Common myeloid progenitor, CD34-positive (primary cell): ENCODE measurements at regions not wholly inside any gene's neighbourhood (a gene's known extent, or its start where the extent isn't known, plus 50 kb on each side); places are given as distances from the start of the nearest gene placed in this dataset.

Experiments used
- CTCF ChIA-PET: fragments of 350-600 bp; sonication (Branson Sonifier 250); formaldehyde crosslinking; loops from one replicate; lab custom pipeline; 2021; ENCODE audit warnings: antibody characterized with exemption; lab: Charles Lee
- POLR2A ChIA-PET: fragments of 350-600 bp; sonication (Branson Sonifier 250); formaldehyde crosslinking; loops from one replicate; lab custom pipeline; 2021; ENCODE audit warnings: antibody characterized with exemption; lab: Charles Lee
- DNase-seq, 3 donors: peaks; one replicate each; pipeline versions ENCODE4 v3.0.0 to v3.0.0-alpha.2; 2013
- H3K27ac ChIP-seq, 2 experiments: 1 replicate in 1 of 2; 2 replicates in 1 of 2; pipeline ENCODE4 v1.7.0; 2013; ENCODE audit warnings: inconsistent platforms in 2 of 2, low read length in 2 of 2, mild to moderate bottlenecking in 2 of 2, low read depth in 1 of 2, moderate library complexity in 1 of 2; ENCODE audit not compliant: severe bottlenecking in 2 of 2, insufficient read depth in 1 of 2, poor library complexity in 1 of 2
- H3K27me3 ChIP-seq, 5 experiments: replicated peaks in 2 of 5; 1 replicate in 3 of 5; 2 replicates in 2 of 5; pipeline versions ENCODE4 v1.6.1 to v1.7.0; 2013; ENCODE audit warnings: low read length in 4 of 5, mild to moderate bottlenecking in 2 of 5, moderate library complexity in 2 of 5, inconsistent platforms in 1 of 5; ENCODE audit not compliant: insufficient read depth in 5 of 5, control insufficient read depth in 4 of 5
- H3K36me3 ChIP-seq, 4 experiments: 1 replicate in 2 of 4; 2 replicates in 2 of 4; pipeline versions ENCODE4 v1.6.1 to v1.7.0; 2013; ENCODE audit warnings: low read length in 3 of 4, control low read depth in 1 of 4, mild to moderate bottlenecking in 1 of 4; ENCODE audit not compliant: control insufficient read depth in 4 of 4, insufficient read depth in 4 of 4
- H3K4me1 ChIP-seq, 4 experiments: 1 replicate in 3 of 4; 2 replicates in 1 of 4; pipeline versions ENCODE4 v1.6.1 to v1.7.1; 2013; ENCODE audit warnings: low read length in 3 of 4, mild to moderate bottlenecking in 3 of 4, control low read depth in 1 of 4, inconsistent platforms in 1 of 4, moderate library complexity in 1 of 4; ENCODE audit not compliant: control insufficient read depth in 4 of 4, insufficient read depth in 4 of 4; ENCODE audit errors: control extremely low read depth in 1 of 4
- H3K4me3 ChIP-seq, 7 experiments: 1 replicate in 4 of 7; 2 replicates in 3 of 7; pipeline versions ENCODE4 v1.5.1 to v1.7.0; 2013; ENCODE audit warnings: mild to moderate bottlenecking in 7 of 7, low read length in 6 of 7, moderate library complexity in 6 of 7, inconsistent platforms in 2 of 7, low read depth in 2 of 7, control low read depth in 1 of 7; ENCODE audit not compliant: insufficient read depth in 4 of 7, control insufficient read depth in 1 of 7; ENCODE audit errors: extremely low read depth in 1 of 7
- H3K9me3 ChIP-seq, 5 experiments: 1 replicate in 4 of 5; 2 replicates in 1 of 5; pipeline versions ENCODE4 v1.6.1 to v1.7.1; 2013; ENCODE audit warnings: low read length in 4 of 5, mild to moderate bottlenecking in 2 of 5, inconsistent platforms in 1 of 5, low read depth in 1 of 5, moderate library complexity in 1 of 5; ENCODE audit not compliant: control insufficient read depth in 4 of 5, insufficient read depth in 2 of 5; ENCODE audit errors: control extremely low read depth in 1 of 5
- WGBS: methylation state at CpG from one replicate; pipeline ENCODE4 v1.1.5; 2013; ENCODE audit not compliant: insufficient coverage; 5-methylcytosine and 5-hydroxymethylcytosine counted together

- POLR2A ChIA-PET = no interaction called here
- CTCF ChIA-PET = no interaction called here
These were observed 343.2 kb upstream of the TMTC1 start for GRCh38 chr12:30126944-30127343.

GRCh38 chr12:30120522-30120921 lies 336.8 kb upstream of the TMTC1 start:
- CTCF ChIA-PET = no interaction called here
- Histone ChIP-seq H3K27me3 (no peaks in the 10 kb centered on the region), H3K9me3 (peaks cover 0 to 6% (median 1%) of the 10 kb centered on the region in 5 experiments), H3K27ac (no peak overlapping the region), H3K4me1 (no peaks in the 10 kb centered on the region), H3K36me3 (no peaks in the 10 kb centered on the region), H3K4me3 (no peak overlapping the region)
- POLR2A ChIA-PET = no interaction called here
- 40% methylated on average over 1 of the region's 1 CpG for WGBS
- no peak for DNase-seq

More at GRCh38 chr12:30126944-30127343, 343.2 kb upstream of the TMTC1 start:
- WGBS = 100% methylated on average over 1 of the region's 3 CpGs
- Histone ChIP-seq H3K4me1 (no peaks in the 10 kb centered on the region), H3K27me3 (no peaks in the 10 kb centered on the region), H3K4me3 (no peak overlapping the region), H3K9me3 (no peaks in the 10 kb centered on the region), H3K27ac (no peak overlapping the region), H3K36me3 (no peaks in the 10 kb centered on the region)
- no peak for DNase-seq

- Histone ChIP-seq H3K27me3 (no peaks in the 10 kb centered on the region), H3K36me3 (no peaks in the 10 kb centered on the region), H3K27ac (no peak overlapping the region), H3K4me1 (no peaks in the 10 kb centered on the region), H3K4me3 (no peak overlapping the region), H3K9me3 (peaks cover 0 to 6% (median 1%) of the 10 kb centered on the region in 5 experiments)
- DNase-seq = no peak
- 100% methylated on average over 1 of the region's 2 CpGs for WGBS
- ChIA-PET CTCF (no interaction called here), POLR2A (no interaction called here)
These were observed 333.7 kb upstream of the TMTC1 start for GRCh38 chr12:30117483-30117882.

- POLR2A ChIA-PET = no interaction called here
These were observed 328.0 kb upstream of the TMTC1 start for GRCh38 chr12:30111719-30112118.

GRCh38 chr12:30110958-30111586 lies 327.3 kb upstream of the TMTC1 start:
- CTCF ChIA-PET = no interaction called here
- Histone ChIP-seq H3K9me3 (no peaks in the 10 kb centered on the region), H3K36me3 (no peaks in the 10 kb centered on the region), H3K4me1 (peaks cover 0 to 2% (median 0%) of the 10 kb centered on the region in 4 experiments), H3K27ac (no peak overlapping the region), H3K4me3 (no peak overlapping the region), H3K27me3 (no peaks in the 10 kb centered on the region)
- POLR2A ChIA-PET = no interaction called here
- no peak for DNase-seq
- WGBS = 96% methylated on average over 3 of the region's 6 CpGs

More at GRCh38 chr12:30111719-30112118, 328.0 kb upstream of the TMTC1 start:
- no peak overlapping the region for H3K27ac ChIP-seq
- CTCF ChIA-PET = no interaction called here
- H3K27me3 ChIP-seq = no peaks in the 10 kb centered on the region
- no peaks in the 10 kb centered on the region for H3K36me3 ChIP-seq
- H3K4me3 ChIP-seq = no peak overlapping the region
- H3K9me3 ChIP-seq = no peaks in the 10 kb centered on the region
- WGBS = no CpG with 5 or more reads among the region's 2 CpGs
- H3K4me1 ChIP-seq = no peaks in the 10 kb centered on the region
- DNase-seq = no peak

GRCh38 chr12:30110498-30110897 lies 326.8 kb upstream of the TMTC1 start:
- H3K27me3 ChIP-seq = no peaks in the 10 kb centered on the region
- DNase-seq = no peak
- 86% methylated on average over 21 of the region's 22 CpGs for WGBS
- H3K27ac ChIP-seq = no peak overlapping the region
- H3K4me1 ChIP-seq = peaks cover 0 to 2% (median 0%) of the 10 kb centered on the region in 4 experiments
- ChIA-PET CTCF (no interaction called here), POLR2A (no interaction called here)
- H3K9me3 ChIP-seq = no peaks in the 10 kb centered on the region
- H3K4me3 ChIP-seq = no peak overlapping the region
- H3K36me3 ChIP-seq = no peaks in the 10 kb centered on the region

GRCh38 chr12:30108666-30109065 lies 324.9 kb upstream of the TMTC1 start:
- Histone ChIP-seq H3K4me1 (peaks cover 0 to 2% (median 0%) of the 10 kb centered on the region in 4 experiments), H3K9me3 (no peaks in the 10 kb centered on the region), H3K4me3 (no peak overlapping the region), H3K27ac (no peak overlapping the region), H3K27me3 (no peaks in the 10 kb centered on the region), H3K36me3 (no peaks in the 10 kb centered on the region)
- WGBS = 100% methylated on average over 2 of the region's 2 CpGs
- ChIA-PET CTCF (no interaction called here), POLR2A (no interaction called here)
- no peak for DNase-seq
